ENCODE measurements at regions not wholly inside any gene's neighbourhood (a gene's known extent, or its start where the extent isn't known, plus 50 kb on each side); places are given as distances from the start of the nearest gene placed in this dataset.

DNA sequence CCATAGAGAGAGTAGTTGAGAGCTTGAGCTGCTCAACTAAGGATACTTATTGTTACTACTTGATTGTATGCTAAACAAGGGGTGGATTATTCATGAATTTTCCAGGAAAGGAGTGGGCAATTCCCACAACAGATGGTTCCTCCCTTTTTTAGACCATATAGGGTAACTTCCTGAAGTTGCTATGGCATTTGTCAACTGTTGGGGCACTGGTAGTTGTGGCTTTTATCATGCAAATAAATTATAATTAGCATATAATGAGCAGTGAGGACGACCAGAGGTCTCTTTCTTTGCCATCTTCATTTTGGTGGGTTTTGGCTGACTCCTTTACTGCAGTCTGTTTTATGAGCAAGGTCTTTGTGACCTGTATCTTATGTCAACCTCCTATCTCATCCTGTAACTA lies 1403.5 kb upstream of the PABPC4L start:
- H3K36me3 ChIP-seq (replicated peaks), result no peaks in the 10 kb centered on the region
- no peaks in the 10 kb centered on the region; the same call in 1 of the 2 replicates for H3K4me1 ChIP-seq
- no peak overlapping the region for H3K4me3 ChIP-seq
- in situ Hi-C loops (cut with MboI; ENCODE audit: low sequenced_read_pairs), result no loop called here
- no peaks in the 10 kb centered on the region for H3K27me3 ChIP-seq (ENCODE audit: low read depth)
- DNase-seq (ENCODE audit: low spot score in 2 of 2), result no peak
- H3K9me3 ChIP-seq, result no peaks in the 10 kb centered on the region

DNA sequence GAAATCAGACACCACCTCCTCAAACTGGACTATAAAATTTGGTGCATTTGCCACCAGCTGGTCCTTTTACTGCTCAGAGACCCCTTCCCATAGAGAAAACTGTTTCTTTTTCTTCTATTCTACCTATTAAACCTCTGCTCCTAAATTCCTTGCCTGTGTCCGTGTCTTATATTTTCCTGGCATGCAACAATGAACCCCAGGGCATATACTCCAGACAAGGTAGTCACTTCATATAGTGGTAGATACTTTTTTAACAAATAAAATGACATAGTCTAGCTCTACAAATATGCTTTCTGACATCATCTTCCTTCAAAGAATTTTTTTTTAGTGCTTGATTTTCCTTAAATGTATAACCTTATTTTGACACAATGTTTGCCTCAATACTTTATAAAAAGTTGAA lies 1402.9 kb upstream of the PABPC4L start:
- no peak for DNase-seq (ENCODE audit: low spot score in 2 of 2)
- H3K36me3 ChIP-seq (replicated peaks), result no peaks in the 10 kb centered on the region
- H3K9me3 ChIP-seq, result no peaks in the 10 kb centered on the region
- in situ Hi-C loops (cut with MboI; ENCODE audit: low sequenced_read_pairs), result no loop called here
- H3K4me1 ChIP-seq, result no peaks in the 10 kb centered on the region; the same call in 1 of the 2 replicates
- no peaks in the 10 kb centered on the region for H3K27me3 ChIP-seq (ENCODE audit: low read depth)
- no peak overlapping the region for H3K4me3 ChIP-seq

DNA sequence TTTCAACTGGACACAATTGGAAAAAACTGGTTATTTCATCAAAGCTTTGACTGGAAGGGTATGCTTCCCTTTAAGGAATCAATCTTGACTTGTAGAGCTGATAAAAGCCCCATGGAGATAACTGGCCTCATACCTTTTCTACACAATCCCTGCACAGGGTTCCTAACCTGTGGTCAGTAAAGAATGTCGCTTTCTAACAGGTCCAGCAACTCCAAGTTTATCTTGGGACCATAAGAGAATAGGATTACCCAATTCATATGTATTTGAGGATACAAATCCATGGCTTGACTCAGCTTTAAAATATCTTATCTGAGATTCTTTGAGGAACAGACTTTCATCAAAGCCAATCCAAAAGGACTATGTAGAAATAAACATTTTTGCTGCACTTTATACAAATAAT lies 1399.8 kb upstream of the PABPC4L start:
- no peaks in the 10 kb centered on the region for H3K36me3 ChIP-seq (replicated peaks)
- H3K9me3 ChIP-seq, result no peaks in the 10 kb centered on the region; the same call in 1 of the 2 replicates
- in situ Hi-C loops (cut with MboI; ENCODE audit: low sequenced_read_pairs), result no loop called here
- DNase-seq (ENCODE audit: low spot score in 2 of 2), result no peak
- H3K4me3 ChIP-seq, result no peak overlapping the region
- H3K4me1 ChIP-seq, result no peaks in the 10 kb centered on the region; the same call in 1 of the 2 replicates
- H3K27me3 ChIP-seq (ENCODE audit: low read depth), result no peaks in the 10 kb centered on the region

DNA sequence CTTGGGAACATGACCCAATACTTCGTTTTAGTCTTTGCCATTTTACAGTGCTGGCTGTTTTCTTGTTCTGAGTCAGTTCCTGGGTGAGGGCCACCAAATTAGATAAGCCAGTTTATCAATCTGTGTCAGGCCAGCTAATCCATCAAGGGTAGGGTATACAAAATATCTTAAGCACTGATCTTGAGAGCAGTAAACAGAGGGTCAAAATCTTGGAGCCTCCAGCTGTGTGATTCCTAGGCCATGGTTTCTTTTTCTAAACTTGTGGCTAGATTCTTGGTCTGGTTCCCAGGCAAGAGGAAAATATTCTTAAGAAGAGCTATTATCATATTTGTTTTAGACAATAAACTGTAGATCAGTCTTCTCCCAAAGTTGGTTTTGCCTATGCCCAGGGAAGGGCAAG lies 1396.6 kb upstream of the PABPC4L start:
- DNase-seq (ENCODE audit: low spot score in 2 of 2), result no peak
- Histone ChIP-seq H3K4me1 (no peaks in the 10 kb centered on the region), H3K27me3 (ENCODE audit: low read depth) (no peaks in the 10 kb centered on the region), H3K4me3 (no peak overlapping the region), H3K36me3 (replicated peaks) (no peaks in the 10 kb centered on the region), H3K9me3 (no peaks in the 10 kb centered on the region; the same call in 1 of the 2 replicates)
- in situ Hi-C loops (cut with MboI; ENCODE audit: low sequenced_read_pairs), result no loop called here

DNA sequence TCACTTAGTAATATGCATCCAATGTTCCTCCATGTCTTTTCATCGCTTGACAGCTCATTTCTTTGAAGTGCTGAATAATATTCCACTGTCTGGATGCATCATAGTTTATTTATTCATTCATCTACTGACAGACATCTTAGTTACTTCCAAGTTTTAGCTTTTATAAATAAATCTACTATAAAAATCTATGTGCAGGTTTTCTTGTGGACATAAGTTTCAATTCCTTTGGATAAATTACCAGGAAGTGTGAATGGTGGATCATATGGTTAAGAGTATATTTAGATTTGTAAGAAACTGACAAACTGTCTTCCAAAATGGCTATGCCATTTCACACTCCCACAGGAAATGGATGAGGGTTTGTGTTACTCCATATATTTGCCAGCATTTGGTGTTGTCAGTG lies 1392.9 kb upstream of the PABPC4L start:
- no peaks in the 10 kb centered on the region for H3K27me3 ChIP-seq (ENCODE audit: low read depth)
- DNase-seq (ENCODE audit: low spot score in 2 of 2), result no peak
- H3K4me1 ChIP-seq, result no peaks in the 10 kb centered on the region
- no peaks in the 10 kb centered on the region for H3K36me3 ChIP-seq (replicated peaks)
- no peak overlapping the region for H3K4me3 ChIP-seq
- in situ Hi-C loops (cut with MboI; ENCODE audit: low sequenced_read_pairs), result no loop called here
- no peaks in the 10 kb centered on the region; the same call in 1 of the 2 replicates for H3K9me3 ChIP-seq

DNA sequence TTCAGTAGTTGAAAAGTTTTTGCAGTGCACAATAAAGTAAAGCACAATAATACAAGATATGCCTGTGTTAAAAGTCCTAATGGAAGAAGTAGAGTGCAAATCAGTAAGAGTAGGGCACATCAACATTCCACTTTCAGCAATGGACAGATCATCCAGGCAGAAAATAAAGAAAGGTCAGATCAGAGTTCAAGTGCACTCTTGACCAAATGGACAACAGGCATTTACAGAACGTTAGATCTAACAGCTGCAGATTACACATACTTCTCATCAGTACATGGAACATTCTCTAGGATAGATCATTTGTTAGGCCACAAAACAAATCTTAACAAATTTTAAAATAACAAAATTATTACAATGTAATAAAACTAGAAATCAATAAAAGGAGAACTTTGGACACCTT lies 1373.5 kb upstream of the PABPC4L start:
- H3K27me3 ChIP-seq (ENCODE audit: low read depth), result no peaks in the 10 kb centered on the region
- H3K9me3 ChIP-seq, result no peaks in the 10 kb centered on the region; the same call in 1 of the 2 replicates
- no peak overlapping the region for H3K4me3 ChIP-seq
- in situ Hi-C loops (cut with MboI; ENCODE audit: low sequenced_read_pairs), result no loop called here
- H3K4me1 ChIP-seq, result no peaks in the 10 kb centered on the region
- DNase-seq (ENCODE audit: low spot score in 2 of 2), result no peak
- H3K36me3 ChIP-seq (replicated peaks), result no peaks in the 10 kb centered on the region

DNA sequence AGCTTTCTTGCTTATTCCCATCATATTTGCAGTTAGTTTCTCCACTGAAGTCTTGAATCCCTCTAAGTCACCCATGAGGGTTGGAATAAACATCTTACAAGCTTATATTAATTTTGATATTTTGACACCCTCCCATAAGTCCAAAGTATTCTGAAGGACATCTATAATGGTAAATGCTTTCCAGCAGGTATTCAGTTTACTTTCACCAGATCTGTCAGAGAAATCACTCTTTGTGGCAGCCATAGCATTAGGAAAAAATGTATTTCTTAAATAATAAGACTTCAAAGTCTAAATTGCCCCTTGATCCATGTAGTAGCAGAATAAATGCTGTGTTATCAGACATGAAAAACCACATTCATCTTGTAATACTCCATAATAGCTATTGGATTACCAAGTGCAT lies 1371.7 kb upstream of the PABPC4L start:
- no peaks in the 10 kb centered on the region; the same call in 1 of the 2 replicates for H3K9me3 ChIP-seq
- H3K4me1 ChIP-seq, result no peaks in the 10 kb centered on the region
- no peaks in the 10 kb centered on the region for H3K36me3 ChIP-seq (replicated peaks)
- H3K4me3 ChIP-seq, result no peak overlapping the region
- in situ Hi-C loops (cut with MboI; ENCODE audit: low sequenced_read_pairs), result no loop called here
- H3K27me3 ChIP-seq (ENCODE audit: low read depth), result no peaks in the 10 kb centered on the region
- DNase-seq (ENCODE audit: low spot score in 2 of 2), result no peak

GRCh38 chr4:135564090-135564489 lies 1362.5 kb upstream of the PABPC4L start:
- no peak overlapping the region for H3K4me3 ChIP-seq
- no peak for DNase-seq (ENCODE audit: low spot score in 2 of 2)
- H3K36me3 ChIP-seq (replicated peaks), result no peaks in the 10 kb centered on the region
- no peaks in the 10 kb centered on the region for H3K4me1 ChIP-seq
- no peaks in the 10 kb centered on the region for H3K9me3 ChIP-seq
- H3K27me3 ChIP-seq (ENCODE audit: low read depth), result no peaks in the 10 kb centered on the region
- in situ Hi-C loops (cut with MboI; ENCODE audit: low sequenced_read_pairs), result no loop called here

DNA sequence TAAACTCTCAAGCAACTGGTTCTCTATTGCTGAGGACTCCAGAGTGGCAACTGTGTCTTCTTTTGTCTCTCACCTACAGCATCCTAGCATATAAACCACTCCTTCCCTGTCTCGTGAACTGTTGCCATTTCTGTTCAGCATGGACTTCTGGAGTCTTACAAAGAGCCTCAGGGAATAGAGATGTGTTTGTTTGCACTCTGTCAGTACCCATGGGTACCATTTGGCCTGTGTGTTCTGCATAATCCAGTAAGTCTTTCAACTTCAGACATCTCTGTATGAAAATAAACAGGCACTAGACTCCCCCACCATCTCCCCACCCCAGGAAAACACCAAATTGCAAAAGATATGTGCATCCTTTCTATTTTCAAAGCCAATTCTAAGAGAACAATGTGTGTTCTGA lies 1351.6 kb upstream of the PABPC4L start:
- DNase-seq (ENCODE audit: low spot score in 2 of 2), result no peak
- Histone ChIP-seq H3K27me3 (ENCODE audit: low read depth) (no peaks in the 10 kb centered on the region), H3K36me3 (replicated peaks) (no peaks in the 10 kb centered on the region), H3K9me3 (no peaks in the 10 kb centered on the region), H3K4me1 (no peaks in the 10 kb centered on the region), H3K4me3 (no peak overlapping the region)
- in situ Hi-C loops (cut with MboI; ENCODE audit: low sequenced_read_pairs), result no loop called here

DNA sequence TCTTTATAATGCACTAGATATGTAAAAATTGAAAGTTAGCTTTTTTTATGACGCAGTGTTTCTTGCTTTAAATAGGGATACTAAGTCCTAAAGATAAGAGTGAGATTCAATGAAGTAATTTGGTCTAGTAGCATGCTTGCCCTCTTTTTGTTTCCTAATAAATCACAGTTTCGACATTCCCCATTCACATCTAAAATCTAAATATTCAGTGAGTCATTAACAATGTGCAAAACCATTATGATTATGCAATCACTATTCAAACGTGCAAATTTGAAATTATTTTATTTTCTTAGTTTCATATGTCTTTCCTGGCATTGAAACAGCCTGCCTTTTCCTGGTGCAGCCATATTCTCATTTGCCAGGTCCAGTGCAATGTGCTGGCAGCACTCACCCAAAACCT lies 1350.5 kb upstream of the PABPC4L start:
- H3K4me3 ChIP-seq, result no peak overlapping the region
- H3K9me3 ChIP-seq, result no peaks in the 10 kb centered on the region
- in situ Hi-C loops (cut with MboI; ENCODE audit: low sequenced_read_pairs), result no loop called here
- no peaks in the 10 kb centered on the region for H3K27me3 ChIP-seq (ENCODE audit: low read depth)
- no peaks in the 10 kb centered on the region for H3K36me3 ChIP-seq (replicated peaks)
- no peak for DNase-seq (ENCODE audit: low spot score in 2 of 2)
- H3K4me1 ChIP-seq, result no peaks in the 10 kb centered on the region

DNA sequence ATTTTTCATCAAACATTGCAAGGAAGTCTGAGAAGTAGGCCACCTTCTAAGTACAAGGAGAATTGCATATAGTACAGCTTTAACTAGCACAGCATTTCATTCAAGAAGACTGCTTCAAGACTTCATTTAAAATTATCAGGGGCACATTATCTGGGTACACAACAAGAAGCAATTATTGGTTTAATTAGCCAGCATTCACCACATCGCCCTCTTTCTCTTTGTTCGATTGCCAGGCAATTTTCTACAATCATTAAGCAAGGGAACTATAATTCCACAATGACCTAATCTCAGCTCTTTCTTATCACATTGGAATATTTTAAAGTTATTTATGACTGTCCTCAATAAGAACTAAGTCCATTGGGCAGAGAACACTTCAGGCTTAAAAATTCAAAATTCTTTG lies 1347.1 kb upstream of the PABPC4L start:
- H3K4me3 ChIP-seq, result no peak overlapping the region
- no peak for DNase-seq (ENCODE audit: low spot score in 2 of 2)
- H3K9me3 ChIP-seq, result no peaks in the 10 kb centered on the region
- no peaks in the 10 kb centered on the region for H3K27me3 ChIP-seq (ENCODE audit: low read depth)
- in situ Hi-C loops (cut with MboI; ENCODE audit: low sequenced_read_pairs), result no loop called here
- no peaks in the 10 kb centered on the region for H3K36me3 ChIP-seq (replicated peaks)
- no peaks in the 10 kb centered on the region for H3K4me1 ChIP-seq

DNA sequence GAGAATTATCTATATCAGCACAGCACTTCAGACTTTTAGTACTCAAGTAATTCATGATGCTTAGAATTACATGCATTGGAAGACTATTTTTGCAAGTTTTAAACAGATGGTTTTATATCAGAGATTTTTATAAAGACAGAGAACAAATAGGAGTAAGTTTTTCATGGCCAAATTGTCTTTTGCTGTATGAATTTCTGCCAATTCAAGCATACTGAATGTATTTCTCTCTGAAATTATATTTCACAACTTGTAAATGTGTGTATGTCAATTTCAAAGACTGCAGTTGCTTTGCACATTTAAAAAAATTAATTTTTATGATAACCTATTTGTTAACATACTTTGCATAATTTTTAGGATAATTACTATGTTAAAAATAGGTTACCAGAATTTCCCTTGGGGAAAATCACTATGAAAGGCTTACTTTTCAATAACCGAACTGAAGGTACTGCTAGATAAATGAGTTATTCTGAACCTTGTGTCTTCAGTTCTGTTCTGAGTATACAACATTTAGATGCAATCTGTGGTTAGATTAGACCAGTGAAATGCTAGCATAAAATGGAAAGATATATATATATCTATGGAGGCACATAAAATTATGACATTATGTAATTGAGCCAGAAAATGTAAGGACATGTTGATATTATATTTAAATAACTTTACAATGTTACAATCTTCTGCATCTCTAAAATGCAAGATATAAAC lies 1344.2 kb upstream of the PABPC4L start:
- DNase-seq (ENCODE audit: low spot score in 2 of 2), result no peak
- no peak overlapping the region for H3K4me3 ChIP-seq
- no peaks in the 10 kb centered on the region for H3K36me3 ChIP-seq (replicated peaks)
- H3K4me1 ChIP-seq, result no peaks in the 10 kb centered on the region
- in situ Hi-C loops (cut with MboI; ENCODE audit: low sequenced_read_pairs), result no loop called here
- H3K9me3 ChIP-seq, result no peaks in the 10 kb centered on the region
- no peaks in the 10 kb centered on the region for H3K27me3 ChIP-seq (ENCODE audit: low read depth)

GRCh38 chr4:135538698-135539097 lies 1337.1 kb upstream of the PABPC4L start:
- no peaks in the 10 kb centered on the region for H3K27me3 ChIP-seq (ENCODE audit: low read depth)
- no peaks in the 10 kb centered on the region for H3K4me1 ChIP-seq
- in situ Hi-C loops (cut with MboI; ENCODE audit: low sequenced_read_pairs), result no loop called here

GRCh38 chr4:135533053-135533452 lies 1331.5 kb upstream of the PABPC4L start:
- Histone ChIP-seq H3K9me3 (no peaks in the 10 kb centered on the region), H3K27me3 (ENCODE audit: low read depth) (no peaks in the 10 kb centered on the region), H3K4me3 (no peak overlapping the region), H3K4me1 (no peaks in the 10 kb centered on the region), H3K36me3 (replicated peaks) (no peaks in the 10 kb centered on the region)
- DNase-seq (ENCODE audit: low spot score in 2 of 2), result no peak
- in situ Hi-C loops (cut with MboI; ENCODE audit: low sequenced_read_pairs), result no loop called here

More at GRCh38 chr4:135538698-135539097, 1337.1 kb upstream of the PABPC4L start:
- Histone ChIP-seq H3K36me3 (replicated peaks) (no peaks in the 10 kb centered on the region), H3K4me3 (no peak overlapping the region), H3K9me3 (no peaks in the 10 kb centered on the region)
- no peak for DNase-seq (ENCODE audit: low spot score in 2 of 2)

DNA sequence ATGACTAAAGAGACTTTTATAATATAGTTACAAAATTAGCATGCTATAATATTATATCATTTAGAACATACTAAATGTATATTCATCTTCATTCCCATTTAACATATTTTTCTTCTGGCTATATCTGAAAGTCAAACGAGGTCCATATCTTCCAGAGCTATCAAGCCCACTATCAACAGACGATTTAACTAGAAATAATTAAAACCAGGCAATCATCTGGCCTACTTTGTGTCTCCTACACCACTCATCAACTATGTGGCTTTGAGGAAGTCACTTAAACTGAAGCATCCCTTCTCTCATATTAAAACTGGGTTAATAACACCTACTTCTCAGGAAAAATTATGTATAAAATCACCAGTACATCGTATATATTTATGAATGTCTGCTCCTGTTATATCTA lies 1330.5 kb upstream of the PABPC4L start:
- no peak for DNase-seq (ENCODE audit: low spot score in 2 of 2)
- Histone ChIP-seq H3K27me3 (ENCODE audit: low read depth) (no peaks in the 10 kb centered on the region), H3K4me3 (no peak overlapping the region), H3K9me3 (no peaks in the 10 kb centered on the region), H3K36me3 (replicated peaks) (no peaks in the 10 kb centered on the region), H3K4me1 (no peaks in the 10 kb centered on the region)
- in situ Hi-C loops (cut with MboI; ENCODE audit: low sequenced_read_pairs), result no loop called here

Data from HAP-1 (cell line).